ENCODE measurements at regions not wholly inside any gene's neighbourhood (a gene's known extent, or its start where the extent isn't known, plus 50 kb on each side); places are given as distances from the start of the nearest gene placed in this dataset.

- no peak for DNase-seq (ENCODE audit: low spot score in 2 of 2)
- Histone ChIP-seq H3K27me3 (no peaks in the 10 kb centered on the region), H3K36me3 (no peaks in the 10 kb centered on the region), H3K4me1 (no peaks in the 10 kb centered on the region), H3K9me3 (no peaks in the 10 kb centered on the region), H3K27ac (no peak overlapping the region), H3K4me3 (no peak overlapping the region)
- TF ChIP-seq, protein P1, sequence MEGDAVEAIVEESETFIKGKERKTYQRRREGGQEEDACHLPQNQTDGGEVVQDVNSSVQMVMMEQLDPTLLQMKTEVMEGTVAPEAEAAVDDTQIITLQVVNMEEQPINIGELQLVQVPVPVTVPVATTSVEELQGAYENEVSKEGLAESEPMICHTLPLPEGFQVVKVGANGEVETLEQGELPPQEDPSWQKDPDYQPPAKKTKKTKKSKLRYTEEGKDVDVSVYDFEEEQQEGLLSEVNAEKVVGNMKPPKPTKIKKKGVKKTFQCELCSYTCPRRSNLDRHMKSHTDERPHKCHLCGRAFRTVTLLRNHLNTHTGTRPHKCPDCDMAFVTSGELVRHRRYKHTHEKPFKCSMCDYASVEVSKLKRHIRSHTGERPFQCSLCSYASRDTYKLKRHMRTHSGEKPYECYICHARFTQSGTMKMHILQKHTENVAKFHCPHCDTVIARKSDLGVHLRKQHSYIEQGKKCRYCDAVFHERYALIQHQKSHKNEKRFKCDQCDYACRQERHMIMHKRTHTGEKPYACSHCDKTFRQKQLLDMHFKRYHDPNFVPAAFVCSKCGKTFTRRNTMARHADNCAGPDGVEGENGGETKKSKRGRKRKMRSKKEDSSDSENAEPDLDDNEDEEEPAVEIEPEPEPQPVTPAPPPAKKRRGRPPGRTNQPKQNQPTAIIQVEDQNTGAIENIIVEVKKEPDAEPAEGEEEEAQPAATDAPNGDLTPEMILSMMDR (IDR thresholded peaks at IDR 0.05), result no peak
- intact Hi-C loops (cut with DNase I), result no loop called here
Measured at GRCh38 chr11:112511271-112511670, 250.6 kb upstream of the PLET1 start.

GRCh38 chr11:112511911-112512310 lies 251.3 kb upstream of the PLET1 start:
- no peak for DNase-seq (ENCODE audit: low spot score in 2 of 2)
- H3K4me3 ChIP-seq, result no peak overlapping the region
- TF ChIP-seq, protein P1 (IDR thresholded peaks at IDR 0.05), result no peak
- H3K9me3 ChIP-seq, result no peaks in the 10 kb centered on the region
- H3K36me3 ChIP-seq, result no peaks in the 10 kb centered on the region
- no peak overlapping the region for H3K27ac ChIP-seq
- H3K27me3 ChIP-seq, result no peaks in the 10 kb centered on the region
- H3K4me1 ChIP-seq, result no peaks in the 10 kb centered on the region
- intact Hi-C loops (cut with DNase I), result no loop called here

DNA sequence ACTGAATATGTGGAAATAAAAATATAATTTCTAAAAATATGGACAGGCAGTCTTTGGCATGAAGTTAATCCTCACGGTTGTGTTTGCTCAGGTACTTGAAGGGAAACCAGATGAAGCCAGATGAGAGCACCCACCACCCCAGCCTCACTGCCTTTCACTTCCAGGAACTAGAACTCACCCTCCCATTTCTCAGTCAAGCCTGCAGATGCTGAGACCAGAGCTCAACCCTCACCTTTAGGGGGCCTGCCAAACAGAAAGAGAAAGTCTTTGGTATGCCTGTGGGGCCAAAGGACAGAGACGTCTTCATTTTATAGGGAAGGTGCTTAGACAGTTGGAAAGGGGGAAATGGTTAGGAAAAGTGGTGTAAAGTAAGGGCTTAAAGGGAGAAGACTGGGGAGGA lies 252.8 kb upstream of the PLET1 start:
- intact Hi-C loops (cut with DNase I), result no loop called here
- no peaks in the 10 kb centered on the region for H3K27me3 ChIP-seq
- H3K27ac ChIP-seq, result no peak overlapping the region
- no peak for DNase-seq (ENCODE audit: low spot score in 2 of 2)
- H3K9me3 ChIP-seq, result no peaks in the 10 kb centered on the region
- no peak overlapping the region for H3K4me3 ChIP-seq
- H3K36me3 ChIP-seq, result no peaks in the 10 kb centered on the region
- TF ChIP-seq, protein P1 (IDR thresholded peaks at IDR 0.05), result no peak
- no peaks in the 10 kb centered on the region for H3K4me1 ChIP-seq

GRCh38 chr11:112514011-112514740 lies 253.5 kb upstream of the PLET1 start:
- intact Hi-C loops (cut with DNase I), result no loop called here
- no peak overlapping the region for H3K27ac ChIP-seq
- H3K4me3 ChIP-seq, result no peak overlapping the region
- TF ChIP-seq, protein P1 (IDR thresholded peaks at IDR 0.05), result no peak
- H3K27me3 ChIP-seq, result no peaks in the 10 kb centered on the region
- H3K36me3 ChIP-seq, result no peaks in the 10 kb centered on the region
- H3K4me1 ChIP-seq, result no peaks in the 10 kb centered on the region
- no peak for DNase-seq (ENCODE audit: low spot score in 2 of 2)
- no peaks in the 10 kb centered on the region for H3K9me3 ChIP-seq

DNA sequence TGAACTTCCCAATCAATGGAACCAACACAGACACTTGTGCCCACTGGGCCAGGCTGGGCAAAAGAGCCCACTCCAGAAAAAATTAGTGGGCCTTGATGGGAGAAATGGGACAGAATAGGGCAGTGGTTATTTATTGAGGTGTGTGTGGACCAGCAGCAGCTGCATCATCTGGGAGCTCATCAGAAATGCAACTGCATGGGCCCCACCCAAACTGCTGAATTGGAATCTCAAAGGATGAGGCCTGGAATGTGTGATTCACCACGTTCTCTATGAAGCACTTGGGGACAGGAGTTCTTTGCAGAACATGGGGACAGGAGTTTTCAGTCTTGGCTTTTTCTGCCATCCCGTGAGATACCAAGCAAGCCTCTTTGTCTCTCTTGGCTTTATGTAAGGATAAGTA lies 255.6 kb upstream of the PLET1 start:
- Histone ChIP-seq H3K27me3 (no peaks in the 10 kb centered on the region), H3K4me3 (no peak overlapping the region), H3K36me3 (no peaks in the 10 kb centered on the region), H3K27ac (no peak overlapping the region), H3K4me1 (no peaks in the 10 kb centered on the region), H3K9me3 (no peaks in the 10 kb centered on the region)
- no peak for DNase-seq (ENCODE audit: low spot score in 2 of 2)
- TF ChIP-seq, protein P1 (IDR thresholded peaks at IDR 0.05), result no peak
- intact Hi-C loops (cut with DNase I), result no loop called here

- H3K27ac ChIP-seq, result no peak overlapping the region
- H3K4me3 ChIP-seq, result no peak overlapping the region
- no peaks in the 10 kb centered on the region for H3K27me3 ChIP-seq
- no peaks in the 10 kb centered on the region for H3K9me3 ChIP-seq
- H3K4me1 ChIP-seq, result no peaks in the 10 kb centered on the region
- intact Hi-C loops (cut with DNase I), result no loop called here
- TF ChIP-seq, protein P1 (IDR thresholded peaks at IDR 0.05), result no peak
- no peaks in the 10 kb centered on the region for H3K36me3 ChIP-seq
- no peak for DNase-seq (ENCODE audit: low spot score in 2 of 2)
Measured at GRCh38 chr11:112516755-112517154, 256.1 kb upstream of the PLET1 start.
